ENCODE measurements at regions not wholly inside any gene's neighbourhood (a gene's known extent, or its start where the extent isn't known, plus 50 kb on each side); places are given as distances from the start of the nearest gene placed in this dataset.

DNA sequence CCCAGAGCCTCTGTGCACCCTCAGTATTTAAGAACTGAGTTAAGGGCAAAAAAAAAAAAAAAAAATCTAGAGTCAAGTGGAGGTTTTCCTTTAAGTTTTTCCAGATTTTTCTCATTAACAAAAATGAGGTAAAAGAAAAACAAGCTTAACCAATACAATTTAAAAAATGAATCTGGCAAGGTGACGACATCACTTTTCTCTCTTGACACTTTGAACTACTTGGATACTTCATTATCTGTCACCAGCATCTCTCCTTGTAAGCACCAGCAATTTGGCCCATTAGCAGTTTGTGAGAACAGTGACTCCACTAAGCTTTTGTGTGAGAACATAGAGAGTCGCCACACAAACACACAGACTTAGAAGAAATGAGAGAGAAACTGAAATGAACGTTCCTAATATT, 345.7 kb upstream of the SLC30A5 start:
- DNase-seq (ENCODE audit: low spot score): no peak

DNA sequence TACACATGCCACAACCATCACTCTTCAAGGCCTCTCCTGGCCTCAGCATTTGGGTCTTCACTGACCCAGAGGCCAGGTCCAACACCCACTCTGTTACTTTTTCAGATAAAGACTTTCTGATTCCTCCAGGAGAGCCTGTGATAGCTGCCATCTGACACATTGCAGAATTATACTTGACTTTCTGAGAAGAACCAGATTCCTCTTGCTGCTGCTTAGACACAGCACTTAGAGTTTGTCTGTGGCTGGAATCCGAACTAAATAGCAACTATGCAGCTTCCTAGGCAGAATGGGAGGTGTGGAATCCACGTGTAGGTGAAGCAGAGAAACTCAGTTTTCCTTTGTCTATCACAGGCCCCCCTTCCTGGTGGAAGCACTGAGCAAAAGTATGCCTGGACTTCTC, 344.7 kb upstream of the SLC30A5 start:
- no peak for DNase-seq (ENCODE audit: low spot score)

DNA sequence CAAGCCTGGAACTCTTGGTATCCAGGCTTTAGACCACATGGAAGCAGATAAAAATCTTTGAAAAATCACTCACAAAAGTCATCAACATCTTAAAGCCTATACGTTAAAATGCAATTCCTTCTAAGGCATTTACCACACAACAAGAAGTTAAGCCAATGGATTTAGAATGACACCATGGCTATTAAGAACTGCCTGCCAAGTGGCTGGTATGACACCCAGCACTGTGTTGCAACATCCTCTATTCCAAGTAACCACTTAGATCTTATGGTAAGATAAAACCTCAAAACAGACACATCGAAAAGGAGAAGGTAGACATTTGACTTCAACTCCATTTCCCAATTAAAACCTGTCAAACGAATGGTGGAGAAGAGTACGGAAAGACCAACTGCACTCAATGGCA, 344.2 kb upstream of the SLC30A5 start:
- DNase-seq (ENCODE audit: low spot score): no peak

DNA sequence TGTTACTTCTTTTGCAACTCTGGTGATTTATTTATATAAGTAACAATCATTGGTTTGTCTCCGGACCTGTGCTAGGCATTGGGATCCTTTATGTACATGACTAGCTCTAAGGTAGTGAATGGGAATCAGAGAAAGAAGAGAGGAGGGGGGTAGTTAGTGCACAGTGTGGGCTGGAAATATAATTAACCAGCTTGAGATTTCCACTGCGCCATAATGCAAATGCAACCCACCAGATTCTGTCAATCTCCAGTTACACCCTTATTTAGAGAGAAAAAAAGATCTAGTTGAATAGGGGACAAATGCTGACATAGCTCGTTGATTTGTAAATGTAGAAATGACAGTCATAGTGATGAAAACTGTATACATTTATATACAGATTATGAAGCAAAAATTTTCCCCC, 342.2 kb upstream of the SLC30A5 start:
- DNase-seq (ENCODE audit: low spot score): no peak

DNA sequence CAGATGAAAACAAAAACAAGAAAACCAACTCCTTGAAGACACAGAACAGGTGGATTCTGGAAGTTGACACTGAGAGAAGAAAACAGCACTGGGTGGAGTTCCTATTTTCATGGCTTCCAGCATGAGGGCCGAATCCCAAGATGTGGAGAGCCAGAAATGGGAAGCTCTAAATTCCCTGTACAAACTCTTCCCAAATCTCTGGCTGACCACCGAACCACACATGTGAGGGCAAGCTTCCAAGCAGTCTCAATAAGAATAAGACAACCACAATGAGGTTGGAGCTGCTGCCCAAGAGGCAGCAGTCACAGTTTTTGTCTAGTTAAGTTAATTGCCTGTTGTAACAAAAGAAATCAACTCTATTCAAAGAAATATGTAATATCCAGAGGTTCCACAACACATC, 339.3 kb upstream of the SLC30A5 start:
- no peak for DNase-seq (ENCODE audit: low spot score)

DNA sequence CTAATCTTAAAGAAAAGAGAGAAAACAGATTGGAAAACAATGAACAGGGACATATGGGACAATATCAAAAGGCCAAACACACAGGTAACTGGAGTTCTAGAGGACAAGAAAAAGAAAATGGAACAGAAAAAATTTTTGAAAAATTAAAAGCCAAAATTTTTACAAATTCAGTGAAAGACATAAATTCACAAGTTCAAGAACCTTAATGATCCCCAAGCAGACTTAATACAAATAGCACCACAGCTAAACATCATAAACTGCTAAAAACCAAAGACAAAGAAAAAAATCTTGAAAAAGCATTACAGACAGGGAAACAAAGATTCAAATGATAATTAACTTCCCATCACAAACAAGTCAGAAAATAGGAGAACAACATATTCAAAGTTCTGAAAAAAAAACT, 338.5 kb upstream of the SLC30A5 start:
- DNase-seq (ENCODE audit: low spot score): no peak

DNA sequence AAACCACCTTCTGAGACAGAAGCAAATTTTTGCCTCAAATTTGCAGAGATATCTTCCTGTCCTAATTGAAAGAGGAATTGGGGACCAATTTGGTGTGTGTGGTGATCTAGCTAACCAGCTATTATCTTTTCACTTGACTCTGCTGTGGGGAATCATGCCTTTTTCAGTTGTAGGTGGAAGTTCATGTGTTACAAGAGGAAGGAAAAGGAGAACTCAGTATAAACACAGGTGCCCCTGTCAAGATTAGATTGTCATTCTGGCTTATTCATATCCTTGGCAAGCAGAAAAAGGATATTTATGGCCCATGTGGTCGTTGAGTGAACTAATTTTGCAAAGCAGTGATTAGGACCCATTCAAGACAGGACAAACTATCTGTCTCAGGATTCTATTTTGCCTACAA, 336.8 kb upstream of the SLC30A5 start:
- no peak for DNase-seq (ENCODE audit: low spot score)

DNA sequence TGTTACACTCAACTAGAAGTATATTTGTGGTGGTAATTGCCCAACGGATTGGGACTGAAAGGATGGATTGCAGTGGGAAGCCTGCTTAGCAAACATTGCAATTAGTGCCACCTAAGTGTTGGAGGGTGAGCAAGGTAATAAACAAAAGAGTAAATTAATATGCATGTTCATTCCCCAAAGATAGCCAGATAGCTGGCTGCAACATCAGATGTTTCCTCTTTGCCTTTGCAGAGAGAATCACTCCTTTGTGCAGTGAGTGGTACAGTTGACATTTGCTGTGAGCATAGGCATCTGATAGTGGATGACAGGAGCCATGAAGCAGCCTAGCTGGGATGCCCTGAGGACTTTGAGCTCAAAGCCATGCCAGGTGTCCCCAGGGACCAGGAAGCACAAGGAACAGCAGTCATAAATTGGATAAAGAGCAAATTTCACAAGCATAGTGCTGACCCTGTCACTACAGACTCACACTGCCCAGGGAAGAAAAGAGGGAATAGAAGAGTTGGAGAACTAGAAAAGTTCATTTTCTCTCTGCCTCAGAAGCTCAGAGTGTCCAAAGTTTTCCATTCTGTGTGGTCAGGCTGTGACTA, 336.1 kb upstream of the SLC30A5 start:
- DNase-seq (ENCODE audit: low spot score): no peak

DNA sequence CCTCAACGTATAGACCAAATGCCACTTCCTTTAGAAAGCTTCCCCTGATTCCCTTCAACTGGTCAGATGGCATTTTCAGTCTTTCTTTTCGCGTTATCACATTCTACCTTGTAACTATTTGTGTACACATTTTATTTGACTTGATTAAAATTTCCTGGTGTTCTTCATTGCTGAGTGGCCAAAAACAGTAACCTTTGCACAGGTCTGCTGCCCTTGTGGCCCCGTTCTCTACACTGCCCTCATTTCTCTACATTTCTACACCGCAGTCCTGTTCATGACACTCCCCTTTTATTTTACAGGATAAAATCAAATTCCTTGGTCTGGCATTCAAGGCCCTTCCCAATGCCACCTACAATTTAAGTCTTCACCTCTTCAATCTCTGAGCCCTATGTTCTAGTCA, 334.2 kb upstream of the SLC30A5 start:
- DNase-seq (ENCODE audit: low spot score): no peak

DNA sequence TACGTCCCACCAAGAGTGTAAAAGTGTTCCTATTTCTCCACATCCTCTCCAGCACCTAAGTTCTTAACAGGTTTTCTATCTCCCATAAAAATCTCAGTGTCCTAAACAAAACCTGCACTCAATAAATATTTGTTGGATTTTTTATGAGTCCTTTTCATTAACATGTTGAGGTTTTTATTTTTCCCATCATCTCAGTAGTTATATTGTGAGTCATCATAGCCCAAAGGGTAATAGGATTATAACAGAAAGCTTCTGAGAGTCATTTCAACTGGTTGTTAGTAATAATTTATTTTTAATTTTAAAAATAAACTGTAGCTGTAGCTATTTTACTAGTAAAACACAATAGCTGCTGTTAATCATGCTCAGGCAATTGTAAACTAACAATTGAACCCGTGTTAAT, 331.6 kb upstream of the SLC30A5 start:
- no peak for DNase-seq (ENCODE audit: low spot score)

DNA sequence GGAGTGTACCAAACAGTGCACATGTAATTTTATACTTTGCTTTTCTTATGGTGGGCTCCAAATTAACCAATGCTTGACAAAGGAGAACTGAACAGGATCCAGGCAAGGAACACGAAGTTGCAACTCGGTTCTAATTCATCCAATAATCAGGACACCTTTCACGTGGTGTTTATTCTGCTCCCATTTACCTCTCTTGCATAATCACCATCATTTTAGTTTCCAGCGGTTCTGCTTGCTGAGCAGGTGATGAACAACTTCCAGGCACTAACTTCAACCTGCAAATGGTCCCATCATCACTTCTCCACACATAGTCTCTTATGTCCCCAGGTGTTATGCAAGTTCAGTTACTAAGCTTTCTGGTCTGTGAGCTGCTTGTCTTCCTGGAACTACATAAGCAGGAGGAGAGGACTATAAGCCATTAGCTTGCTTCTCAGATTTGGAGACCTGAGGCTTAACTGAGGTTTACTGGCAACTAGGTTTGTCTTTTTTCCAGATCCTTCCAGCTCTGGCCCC, 326.8 kb upstream of the SLC30A5 start:
- DNase-seq (ENCODE audit: low spot score): no peak

DNA sequence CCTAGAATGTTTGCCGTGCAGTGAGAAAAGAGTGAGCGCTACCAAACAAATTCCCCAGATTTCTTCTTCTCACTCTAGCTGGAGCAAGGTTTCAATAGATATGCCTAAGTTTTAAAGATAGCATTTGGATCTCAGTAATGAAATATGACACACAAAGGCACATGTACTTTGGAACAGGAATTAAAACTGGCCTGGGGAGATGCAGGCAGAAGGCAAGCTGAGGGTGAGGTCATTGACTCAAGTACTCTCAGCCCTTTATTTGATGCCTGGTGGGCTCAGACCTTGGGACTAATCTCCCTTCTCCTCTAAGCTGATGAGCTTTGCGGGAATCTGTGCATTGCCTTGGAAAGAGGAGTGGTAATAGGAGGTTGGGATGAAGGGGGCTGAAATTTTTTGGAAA, 323.3 kb upstream of the SLC30A5 start:
- peak; percentile 49 for DNase-seq (ENCODE audit: low spot score)

DNA sequence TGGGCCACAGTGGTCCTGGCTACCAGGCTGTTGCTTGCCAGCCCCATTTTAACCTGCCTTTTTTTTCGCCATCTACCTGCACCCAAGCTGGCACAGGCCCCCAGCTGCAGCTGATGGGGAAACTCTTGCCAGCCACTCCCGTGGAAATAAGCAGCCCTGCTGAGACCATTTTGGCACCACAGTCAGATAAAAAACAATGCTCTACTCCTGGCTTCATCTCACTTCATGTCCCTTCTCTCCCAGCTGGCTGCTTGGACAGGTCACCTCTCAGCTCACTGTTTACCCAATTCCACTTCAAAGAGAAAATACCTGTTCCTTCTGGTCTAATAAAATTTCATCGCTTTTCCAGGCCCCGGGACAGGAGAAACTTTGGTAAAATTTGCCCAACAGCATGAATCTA, 322.6 kb upstream of the SLC30A5 start:
- DNase-seq (ENCODE audit: low spot score): no peak

DNA sequence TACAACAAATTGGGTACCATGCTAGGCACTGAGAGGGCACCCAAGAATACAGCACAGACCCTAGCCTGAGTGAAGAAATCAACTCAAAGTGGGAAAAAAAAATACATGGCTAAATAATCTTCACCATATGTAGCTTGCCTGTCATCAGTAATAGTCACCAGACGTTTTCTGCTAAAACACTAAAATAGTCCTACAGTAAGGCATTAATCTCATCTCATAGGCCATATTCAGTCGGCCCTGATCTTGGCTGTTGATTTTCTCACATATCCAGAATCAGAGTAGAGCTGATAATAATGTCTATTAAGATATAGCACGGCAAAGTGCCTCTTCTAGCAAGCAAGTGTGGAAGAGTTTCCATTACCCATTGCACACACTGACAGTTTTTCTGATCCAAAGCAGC, 322.1 kb upstream of the SLC30A5 start:
- no peak for DNase-seq (ENCODE audit: low spot score)

DNA sequence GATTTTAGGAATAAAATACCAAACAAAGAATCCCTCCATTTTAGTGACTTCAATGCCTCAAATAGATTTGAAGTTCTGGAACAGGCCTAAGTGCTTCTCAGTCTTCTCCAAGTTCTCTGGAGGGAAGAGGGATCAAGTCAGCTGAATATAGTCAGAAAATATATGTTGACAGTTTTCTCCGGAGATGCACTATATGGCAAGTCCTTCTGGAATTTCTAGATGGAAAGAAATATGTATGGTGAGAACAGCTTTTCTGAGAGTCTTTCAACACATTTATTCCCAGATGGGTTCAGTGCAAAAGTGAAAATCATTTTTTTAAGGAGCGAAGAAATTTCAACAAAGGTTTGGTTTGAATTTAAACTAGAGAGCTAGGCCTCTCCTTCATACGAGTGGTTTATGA, 317.4 kb upstream of the SLC30A5 start:
- DNase-seq (ENCODE audit: low spot score): no peak

DNA sequence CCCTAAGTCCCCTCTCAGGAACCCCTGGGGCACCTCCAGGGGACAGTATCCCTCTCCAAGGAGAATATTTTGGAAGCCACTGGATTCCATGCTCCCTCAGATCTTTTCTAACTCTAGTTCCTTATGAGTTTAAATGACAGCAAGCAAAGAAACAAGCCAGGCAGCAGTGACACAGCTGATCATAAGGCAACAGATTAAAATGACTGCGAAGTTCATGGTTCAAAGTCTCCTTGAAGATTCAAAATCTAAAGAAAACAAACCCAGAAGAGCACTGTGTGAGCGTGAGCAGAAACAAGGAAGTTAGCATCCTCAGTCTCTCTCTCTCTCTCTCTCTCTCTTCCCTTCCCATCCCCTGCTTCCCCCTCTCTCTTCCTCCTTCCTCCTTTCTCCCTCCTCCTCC, 316.7 kb upstream of the SLC30A5 start:
- DNase-seq (ENCODE audit: low spot score): no peak

DNA sequence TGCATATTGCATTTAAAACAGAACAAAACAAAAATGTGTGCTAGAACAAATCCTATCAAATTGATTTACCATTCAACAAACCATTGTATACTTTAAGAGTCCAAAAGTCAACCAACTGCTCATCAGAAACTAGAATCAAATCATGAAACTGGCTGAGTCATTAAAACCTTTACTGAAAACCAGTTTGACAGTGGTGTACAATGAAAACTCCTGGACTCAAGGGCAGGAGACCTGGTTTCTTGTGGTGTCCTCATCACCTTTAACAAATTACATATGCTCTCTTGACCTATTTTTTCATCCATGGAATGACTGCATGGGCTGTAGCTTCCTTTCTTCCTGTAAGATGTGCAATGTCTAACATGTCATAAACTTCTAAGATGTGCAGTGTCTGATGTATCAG, 315.3 kb upstream of the SLC30A5 start:
- no peak for DNase-seq (ENCODE audit: low spot score)

DNA sequence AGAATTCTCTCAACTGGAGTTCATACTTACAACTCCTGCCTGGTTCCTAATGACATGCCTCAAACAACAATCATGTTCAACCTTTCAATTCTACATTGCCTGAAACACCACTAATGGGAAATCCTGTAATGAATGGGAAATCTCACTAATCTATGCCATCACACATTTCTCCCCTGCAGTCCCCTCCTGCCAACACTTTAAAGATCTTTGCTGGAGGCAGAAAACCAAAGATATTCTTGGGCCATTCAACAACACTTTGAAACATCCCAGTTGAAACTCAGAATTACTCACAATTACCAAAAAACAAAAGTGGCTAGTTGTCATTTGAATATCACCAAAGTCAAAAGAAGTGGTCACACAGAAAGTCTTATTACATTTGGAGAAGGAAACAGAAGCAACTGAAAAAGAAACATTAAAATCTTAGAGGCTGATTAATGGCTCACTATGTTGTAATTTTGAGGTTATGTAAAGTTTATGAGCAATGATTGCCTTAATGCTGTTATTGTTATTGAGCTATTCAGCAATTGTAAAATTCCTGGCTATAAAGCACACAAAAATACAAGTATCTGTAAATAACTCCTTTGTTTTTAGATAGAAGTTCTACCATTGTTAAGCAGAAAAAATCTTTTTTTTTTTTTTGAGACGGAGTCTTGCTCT, 313.4 kb upstream of the SLC30A5 start:
- DNase-seq (ENCODE audit: low spot score): no peak

DNA sequence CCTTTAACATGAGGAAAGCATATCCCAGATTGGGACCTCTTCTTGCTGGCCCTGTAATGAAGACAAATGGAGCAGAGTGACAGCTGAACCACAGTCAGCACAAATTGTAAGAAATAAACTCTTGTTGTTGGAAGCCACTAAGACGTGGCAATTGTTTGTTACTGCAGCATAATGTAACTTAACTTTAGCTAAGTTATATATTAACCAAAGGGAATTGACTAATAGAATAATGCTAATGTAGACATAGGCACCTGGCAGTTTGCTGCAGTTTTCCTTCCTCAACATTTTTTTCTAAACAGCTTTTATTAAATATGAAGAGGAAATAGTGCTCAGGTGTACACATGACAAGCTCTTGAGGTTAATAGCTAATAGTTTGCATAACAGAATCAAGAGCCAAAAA, 300.7 kb upstream of the SLC30A5 start:
- no peak for DNase-seq (ENCODE audit: low spot score)

DNA sequence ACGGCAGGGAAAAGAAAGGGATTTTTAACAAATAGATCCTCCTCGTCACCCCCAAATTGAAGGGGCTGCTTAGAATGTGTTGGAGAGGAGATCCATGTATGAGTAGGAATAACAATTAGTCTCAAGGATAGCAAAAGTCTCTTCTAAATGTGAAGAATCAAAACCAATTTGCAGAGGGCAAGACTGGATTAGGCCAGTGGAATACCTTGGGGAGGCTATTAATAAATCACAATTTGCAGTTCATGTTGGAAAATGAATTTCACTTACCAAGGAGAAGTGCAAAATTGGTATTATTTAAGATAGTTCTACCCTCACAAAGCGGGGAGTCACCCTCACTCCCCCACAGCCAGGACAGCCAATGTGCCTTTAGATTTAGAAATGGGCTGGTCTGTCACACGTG, 299.8 kb upstream of the SLC30A5 start:
- no peak for DNase-seq (ENCODE audit: low spot score)

DNA sequence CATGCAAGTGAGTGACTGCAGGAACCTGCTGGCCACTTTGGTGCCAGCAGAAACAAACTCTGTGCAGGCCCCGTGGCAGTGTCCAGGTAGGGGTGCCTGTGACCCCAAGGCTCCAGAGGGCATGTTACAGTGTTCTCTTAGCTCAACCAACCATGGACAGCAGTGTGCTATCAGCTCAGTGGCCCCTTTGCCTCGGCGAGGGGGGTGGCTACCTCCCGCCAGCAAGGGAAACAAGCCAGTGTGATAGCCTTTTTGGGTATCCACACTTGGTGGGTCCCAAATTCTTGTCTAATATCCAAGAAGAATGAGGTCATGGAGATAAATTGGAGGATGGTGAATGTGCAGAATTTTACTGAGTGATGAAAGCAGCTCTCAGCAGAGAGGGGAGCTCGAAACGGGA, 298.6 kb upstream of the SLC30A5 start:
- DNase-seq (ENCODE audit: low spot score): no peak

DNA sequence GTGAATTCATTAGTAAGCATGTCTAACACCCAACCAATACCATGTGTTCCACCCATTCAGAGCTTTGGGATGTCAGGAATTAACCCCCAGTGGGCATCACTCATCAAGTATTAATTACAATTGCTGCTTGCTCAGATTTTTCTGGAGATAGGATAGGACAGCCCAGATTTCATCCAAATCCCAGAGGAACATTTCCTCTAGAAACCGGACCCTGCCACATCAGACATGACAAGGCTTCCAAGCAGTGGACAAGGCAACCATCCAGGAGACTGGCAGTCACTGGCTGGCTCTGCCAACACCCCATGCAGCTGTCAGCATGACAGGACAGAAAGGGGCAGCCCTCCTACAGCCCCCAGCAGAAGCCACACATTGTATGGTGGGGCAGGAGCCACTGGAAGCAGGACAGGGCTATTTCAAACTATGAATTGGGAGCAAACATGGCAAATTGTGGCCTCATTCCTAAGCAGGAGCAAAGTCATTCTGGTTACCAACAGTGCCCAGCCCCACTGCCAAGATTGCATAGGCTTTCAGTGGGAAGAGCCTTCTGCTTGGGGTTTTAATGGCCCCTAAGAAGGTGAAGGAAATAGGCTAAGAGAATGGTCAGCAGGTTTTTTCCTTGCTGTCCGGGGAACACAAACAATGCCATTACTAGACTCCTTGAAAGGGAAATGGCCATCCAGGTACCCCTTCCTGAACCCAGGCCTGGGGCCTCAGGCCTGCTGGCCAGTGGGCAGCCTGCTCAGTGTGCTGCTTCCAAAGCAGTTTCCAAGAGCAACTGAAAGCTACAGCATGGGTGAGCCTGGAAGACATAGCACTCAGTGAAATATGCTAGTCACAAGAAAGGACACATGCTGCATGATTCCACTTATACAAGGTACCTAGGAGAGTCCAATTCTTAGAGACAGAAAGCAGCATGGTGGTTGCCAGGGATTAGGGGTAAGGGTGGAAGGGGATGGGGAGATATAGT, 294.7 kb upstream of the SLC30A5 start:
- no peak for DNase-seq (ENCODE audit: low spot score)

DNA sequence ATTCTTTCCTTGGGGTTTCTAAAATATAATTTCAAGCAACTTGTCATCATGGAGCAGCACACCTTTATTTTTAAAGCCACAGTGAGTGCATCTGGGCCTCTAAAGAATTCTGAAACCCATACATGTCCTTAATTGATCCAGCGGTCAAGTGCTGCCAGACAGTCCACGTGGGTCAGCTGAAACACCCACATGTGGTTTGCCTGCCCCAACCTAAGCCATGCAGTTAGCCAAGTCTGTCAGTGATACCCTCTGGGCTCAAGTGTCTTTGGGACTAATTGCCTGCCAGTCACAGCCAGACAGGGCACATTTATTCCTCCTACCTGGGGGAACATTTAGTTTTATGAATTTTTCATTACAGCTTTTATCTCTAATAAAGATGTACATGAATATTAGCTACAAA, 291.4 kb upstream of the SLC30A5 start:
- no peak for DNase-seq (ENCODE audit: low spot score)

All from D341Med (cell line).